Sciatic nerve (tissue), 2 donors: ENCODE measurements at regions not wholly inside any gene's neighbourhood (a gene's known extent, or its start where the extent isn't known, plus 50 kb on each side); places are given as distances from the start of the nearest gene placed in this dataset.

Experiments used
- ATAC-seq: fragments of 200-7000 bp; cut with Tn5 transposase; one replicate; pipeline ENCODE4 v1.9.1; 2020; ENCODE audit warnings: mild to moderate bottlenecking, moderate library complexity
- DNase-seq: peaks from one replicate; pipeline ENCODE4 v3.0.0-alpha.2; 2020; ENCODE audit warnings: low spot score
- intact Hi-C: fragments of 100-400 bp; cut with DNase I; formaldehyde crosslinking; loops from one replicate; pipeline ENCODE4 v1.14.2; 2022
- donor health status: DM: no; HTN: no; CAD: no.
- donor health status: DM: no; HTN: no; CAD: no.

GRCh38 chr7:88457320-88457719 lies 150.6 kb upstream of the STEAP4 start:
- intact Hi-C loops, result no loop called here
- ATAC-seq, result no peak
- DNase-seq, result no peak

GRCh38 chr7:88456490-88456889 lies 149.8 kb upstream of the STEAP4 start:
- intact Hi-C loops, result no loop called here
- DNase-seq (no peak), ATAC-seq (no peak)

- DNase-seq (no peak), ATAC-seq (no peak)
- intact Hi-C loops, result no loop called here
Measured at GRCh38 chr7:88455696-88456095, 149.0 kb upstream of the STEAP4 start.

- no peak for DNase-seq
- intact Hi-C loops, result no loop called here
- no peak for ATAC-seq
Measured at GRCh38 chr7:88452646-88453045, 146.0 kb upstream of the STEAP4 start.

GRCh38 chr7:88450874-88451273 lies 144.2 kb upstream of the STEAP4 start:
- intact Hi-C loops, result no loop called here
- ATAC-seq (no peak), DNase-seq (no peak)

- DNase-seq (no peak), ATAC-seq (no peak)
- intact Hi-C loops, result no loop called here
Measured at GRCh38 chr7:88449410-88449809, 142.7 kb upstream of the STEAP4 start.

GRCh38 chr7:88442413-88442812 lies 135.7 kb upstream of the STEAP4 start:
- intact Hi-C loops, result no loop called here
- DNase-seq (no peak), ATAC-seq (no peak)

- intact Hi-C loops, result no loop called here
- DNase-seq, result no peak
- ATAC-seq, result no peak
Measured at GRCh38 chr7:88437132-88437531, 130.4 kb upstream of the STEAP4 start.

- DNase-seq (no peak), ATAC-seq (no peak)
- intact Hi-C loops, result no loop called here
Measured at GRCh38 chr7:88432301-88432700, 125.6 kb upstream of the STEAP4 start.

- DNase-seq (no peak), ATAC-seq (no peak)
- intact Hi-C loops, result no loop called here
Measured at GRCh38 chr7:88431882-88432281, 125.2 kb upstream of the STEAP4 start.

- intact Hi-C loops, result no loop called here
- DNase-seq, result no peak
- ATAC-seq, result no peak
Measured at GRCh38 chr7:88429382-88429781, 122.7 kb upstream of the STEAP4 start.

- ATAC-seq, result no peak
- intact Hi-C loops, result no loop called here
Measured at GRCh38 chr7:88402529-88402928, 95.8 kb upstream of the STEAP4 start.

GRCh38 chr7:88401009-88401623 lies 94.4 kb upstream of the STEAP4 start:
- intact Hi-C loops, result no loop called here
- no peak for ATAC-seq
- DNase-seq, result no peak

More at GRCh38 chr7:88402529-88402928, 95.8 kb upstream of the STEAP4 start:
- no peak for DNase-seq

- peak; percentile 48 for ATAC-seq
- DNase-seq, result no peak
- intact Hi-C loops, result no loop called here
Measured at GRCh38 chr7:88399696-88400240, 93.1 kb upstream of the STEAP4 start.

- intact Hi-C loops, result no loop called here
- DNase-seq, result no peak
- no peak for ATAC-seq
Measured at GRCh38 chr7:88399036-88399435, 92.3 kb upstream of the STEAP4 start.

GRCh38 chr7:88398459-88398858 lies 91.8 kb upstream of the STEAP4 start:
- ATAC-seq (peak; percentile 55), DNase-seq (no peak)
- intact Hi-C loops, result no loop called here

GRCh38 chr7:88396948-88397322 lies 90.2 kb upstream of the STEAP4 start:
- ATAC-seq (no peak), DNase-seq (no peak)
- intact Hi-C loops, result no loop called here

GRCh38 chr7:88396295-88396947 lies 89.7 kb upstream of the STEAP4 start:
- DNase-seq, result no peak
- no peak for ATAC-seq
- intact Hi-C loops, result no loop called here

GRCh38 chr7:88395715-88396114 lies 89.0 kb upstream of the STEAP4 start:
- DNase-seq (no peak), ATAC-seq (no peak)
- intact Hi-C loops, result no loop called here

- intact Hi-C loops, result no loop called here
- DNase-seq, result no peak
- ATAC-seq, result no peak
Measured at GRCh38 chr7:88391247-88391646, 84.6 kb upstream of the STEAP4 start.

- ATAC-seq (no peak), DNase-seq (no peak)
- intact Hi-C loops, result no loop called here
Measured at GRCh38 chr7:88387368-88387767, 80.7 kb upstream of the STEAP4 start.
